ENCODE measurements at regions not wholly inside any gene's neighbourhood (a gene's known extent, or its start where the extent isn't known, plus 50 kb on each side); places are given as distances from the start of the nearest gene placed in this dataset.

- H3K36me3 ChIP-seq: no peaks in the 10 kb centered on the region
- no peak overlapping the region for H3K4me3 ChIP-seq
- H3K9me3 ChIP-seq: no peaks in the 10 kb centered on the region
- no peaks in the 10 kb centered on the region for H3K4me1 ChIP-seq
- no peak for DNase-seq
- no peaks in the 10 kb centered on the region for H3K27me3 ChIP-seq
- intact Hi-C loops (cut with DNase I): no loop called here
- H3K27ac ChIP-seq: no peak overlapping the region
- TF ChIP-seq, protein P1, sequence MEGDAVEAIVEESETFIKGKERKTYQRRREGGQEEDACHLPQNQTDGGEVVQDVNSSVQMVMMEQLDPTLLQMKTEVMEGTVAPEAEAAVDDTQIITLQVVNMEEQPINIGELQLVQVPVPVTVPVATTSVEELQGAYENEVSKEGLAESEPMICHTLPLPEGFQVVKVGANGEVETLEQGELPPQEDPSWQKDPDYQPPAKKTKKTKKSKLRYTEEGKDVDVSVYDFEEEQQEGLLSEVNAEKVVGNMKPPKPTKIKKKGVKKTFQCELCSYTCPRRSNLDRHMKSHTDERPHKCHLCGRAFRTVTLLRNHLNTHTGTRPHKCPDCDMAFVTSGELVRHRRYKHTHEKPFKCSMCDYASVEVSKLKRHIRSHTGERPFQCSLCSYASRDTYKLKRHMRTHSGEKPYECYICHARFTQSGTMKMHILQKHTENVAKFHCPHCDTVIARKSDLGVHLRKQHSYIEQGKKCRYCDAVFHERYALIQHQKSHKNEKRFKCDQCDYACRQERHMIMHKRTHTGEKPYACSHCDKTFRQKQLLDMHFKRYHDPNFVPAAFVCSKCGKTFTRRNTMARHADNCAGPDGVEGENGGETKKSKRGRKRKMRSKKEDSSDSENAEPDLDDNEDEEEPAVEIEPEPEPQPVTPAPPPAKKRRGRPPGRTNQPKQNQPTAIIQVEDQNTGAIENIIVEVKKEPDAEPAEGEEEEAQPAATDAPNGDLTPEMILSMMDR (IDR thresholded peaks at IDR 0.05): no peak
- H3K9ac ChIP-seq (ENCODE audit: low read depth in 2 of 2, low read length in 2 of 2): no peak overlapping the region
Observed at GRCh38 chr17:72350073-72350472, 229.3 kb downstream of the SOX9 start.

GRCh38 chr17:72351365-72351764 lies 230.5 kb downstream of the SOX9 start:
- no peaks in the 10 kb centered on the region for H3K27me3 ChIP-seq
- no peak for DNase-seq
- no peak overlapping the region for H3K9ac ChIP-seq (ENCODE audit: low read depth in 2 of 2, low read length in 2 of 2)
- intact Hi-C loops (cut with DNase I): no loop called here
- H3K4me3 ChIP-seq: no peak overlapping the region
- no peaks in the 10 kb centered on the region for H3K9me3 ChIP-seq
- H3K27ac ChIP-seq: no peak overlapping the region
- H3K36me3 ChIP-seq: no peaks in the 10 kb centered on the region
- TF ChIP-seq, protein P1 (IDR thresholded peaks at IDR 0.05): no peak
- no peaks in the 10 kb centered on the region for H3K4me1 ChIP-seq

- Histone ChIP-seq H3K4me1 (no peaks in the 10 kb centered on the region), H3K9me3 (no peaks in the 10 kb centered on the region), H3K27me3 (no peaks in the 10 kb centered on the region), H3K9ac (ENCODE audit: low read depth in 2 of 2, low read length in 2 of 2) (no peak overlapping the region), H3K4me3 (no peak overlapping the region), H3K27ac (no peak overlapping the region), H3K36me3 (no peaks in the 10 kb centered on the region)
- intact Hi-C loops (cut with DNase I): no loop called here
- no peak for DNase-seq
- TF ChIP-seq, protein P1 (IDR thresholded peaks at IDR 0.05): no peak
Observed at GRCh38 chr17:72351884-72352346, 231.1 kb downstream of the SOX9 start.

GRCh38 chr17:72353502-72353901 lies 232.7 kb downstream of the SOX9 start:
- H3K27ac ChIP-seq: no peak overlapping the region
- no peaks in the 10 kb centered on the region for H3K9me3 ChIP-seq
- H3K27me3 ChIP-seq: no peaks in the 10 kb centered on the region
- no peak overlapping the region for H3K4me3 ChIP-seq
- H3K9ac ChIP-seq (ENCODE audit: low read depth in 2 of 2, low read length in 2 of 2): no peak overlapping the region
- DNase-seq: no peak
- no peaks in the 10 kb centered on the region for H3K36me3 ChIP-seq
- TF ChIP-seq, protein P1 (IDR thresholded peaks at IDR 0.05): no peak
- intact Hi-C loops (cut with DNase I): no loop called here
- H3K4me1 ChIP-seq: no peaks in the 10 kb centered on the region

GRCh38 chr17:72354071-72354470 lies 233.3 kb downstream of the SOX9 start:
- intact Hi-C loops (cut with DNase I): no loop called here

More at GRCh38 chr17:72354071-72354470, 233.3 kb downstream of the SOX9 start:
- Histone ChIP-seq H3K4me1 (no peaks in the 10 kb centered on the region), H3K27ac (no peak overlapping the region), H3K27me3 (no peaks in the 10 kb centered on the region), H3K36me3 (no peaks in the 10 kb centered on the region), H3K9me3 (no peaks in the 10 kb centered on the region), H3K9ac (ENCODE audit: low read depth in 2 of 2, low read length in 2 of 2) (no peak overlapping the region), H3K4me3 (no peak overlapping the region)
- DNase-seq: no peak
- TF ChIP-seq, protein P1 (IDR thresholded peaks at IDR 0.05): no peak

All from colonic mucosa (tissue), 4 donors.